ENCODE measurements at regions not wholly inside any gene's neighbourhood (a gene's known extent, or its start where the extent isn't known, plus 50 kb on each side); places are given as distances from the start of the nearest gene placed in this dataset.
A peak's percentile ranks its signal among the peaks of the same experiment; 100 is the strongest.
"Not testable (repeated sequence)": the region's sequence is repeated elsewhere in the genome, so short reads cannot be mapped to it uniquely, and the experiment has no call there.

GRCh38 chr6:167225566-167226382, 65.3 kb upstream of the UNC93A start:
- H2AK5ac ChIP-seq (ENCODE audit: low read depth, low read length): 0 out of 2 replicates have a peak overlapping the region, but pooled peaks have one; percentile 90
- H3K36me3 ChIP-seq (ENCODE audit: control insufficient read depth in 2 of 4, insufficient read depth in 4 of 4, low read length in 3 of 4); H3K14ac ChIP-seq (ENCODE audit: insufficient read length); H3K56ac ChIP-seq (replicated peaks; ENCODE audit: insufficient read length, low read depth, low read length); H3K23ac ChIP-seq (ENCODE audit: insufficient read length); H3K27ac ChIP-seq (ENCODE audit: low read depth, low read length); DNase-seq (ENCODE audit: low read depth in 1 of 2, low spot score in 2 of 2); H4K20me1 ChIP-seq (replicated peaks in 1 of 2; ENCODE audit: control insufficient read depth in 1 of 2, insufficient read depth in 2 of 2, low read length in 2 of 2); H2BK15ac ChIP-seq (ENCODE audit: low read length); H2BK12ac ChIP-seq (ENCODE audit: low read depth, low read length); H3K9me3 ChIP-seq (ENCODE audit: insufficient read depth in 2 of 2, low read depth in 1 of 2, low read length in 1 of 2); H4K8ac ChIP-seq (ENCODE audit: extremely low read depth, insufficient read depth, low read length); H3K27me3 ChIP-seq (replicated peaks in 1 of 4; ENCODE audit: control insufficient read depth in 3 of 4, extremely low read depth in 1 of 4, insufficient read depth in 3 of 4, low read length in 3 of 4); H3K79me1 ChIP-seq (ENCODE audit: low read depth, low read length); H3K9ac ChIP-seq (replicated peaks in 1 of 4; ENCODE audit: extremely low read depth in 1 of 4, low read depth in 3 of 4, low read length in 3 of 4); H3K23me2 ChIP-seq (ENCODE audit: low read depth, low read length); H2AFZ ChIP-seq (ENCODE audit: low read length): not testable (repeated sequence)
- H3K4me3 ChIP-seq (ENCODE audit: extremely low read depth in 1 of 4, insufficient read depth in 2 of 4, low read depth in 3 of 4, low read length in 4 of 4): peak overlapping the region in 2 of 4 experiments; percentile 0 to 46; a peak in 2 of 8 replicates
- ChIA-PET CTCF (ENCODE audit: partially characterized antibody) (interaction anchor here (0.9 to 3.2 kb wide), 4 partner anchors 19 to 63 kb away, joined by 3 to 15 read pairs (median 4); no protein-coding TSS in a partner anchor), POLR2A (ENCODE audit: partially characterized antibody) (interaction anchor here (0.5 to 1.9 kb wide), 2 partner anchors 21 to 23 kb away, joined by 3 to 5 read pairs; no protein-coding TSS in a partner anchor)
- TF ChIP-seq CEBPB (IDR thresholded peaks at IDR 0.05; ENCODE audit: low read depth, low read length) (peak; percentile 60; the same call in 1 of the 2 replicates), HDAC2 (IDR thresholded peaks at IDR 0.05; ENCODE audit: borderline replicate concordance in 1 of 2, low read depth in 2 of 2, low read length in 2 of 2) (peak in 1 of 2 experiments; percentile 49; a peak in 1 of 4 replicates)
- H3K18ac ChIP-seq (ENCODE audit: extremely low read depth, low read length): peak overlapping the region; percentile 91
- peak overlapping the region; percentile 70 for H2BK120ac ChIP-seq (replicated peaks; ENCODE audit: low read depth, low read length)
- peaks cover 14 to 46% of the 10 kb centered on the region in 2 experiments for H3K79me2 ChIP-seq (ENCODE audit: control insufficient read depth in 1 of 2, insufficient read depth in 2 of 2, low read length in 2 of 2)
- peak overlapping the region; percentile 24 for H4K5ac ChIP-seq (ENCODE audit: insufficient read length, low read depth, low read length)
- peak; percentile 98 for FAIRE-seq
- peaks cover 6 to 37% (median 22%) of the 10 kb centered on the region in 4 experiments for H3K4me1 ChIP-seq (replicated peaks in 1 of 4; ENCODE audit: control insufficient read depth in 3 of 4, insufficient read depth in 4 of 4, low read length in 3 of 4)
- H3K4ac ChIP-seq (replicated peaks; ENCODE audit: insufficient read length, low read depth, low read length): peak overlapping the region; percentile 73
- peak overlapping the region; percentile 94; the same call in 1 of the 2 replicates for H2BK5ac ChIP-seq (ENCODE audit: low read depth, low read length)
- WGBS, 2 experiments (ENCODE audit: extremely low coverage in 1 of 2, insufficient coverage in 1 of 2, insufficient read length in 1 of 2, insufficient replicate concordance in 2 of 2, low coverage in 1 of 2, low lambda C conversion rate in 2 of 2, missing lambda C conversion rate in 1 of 2): 7% methylated on average over 10 of the region's 13 CpGs; no CpG with 5 or more reads in 1 of the 2 experiments
- peak overlapping the region; percentile 59 for H4K91ac ChIP-seq (replicated peaks; ENCODE audit: insufficient read length, low read length)
- H2BK20ac ChIP-seq (ENCODE audit: low read length): peak overlapping the region; percentile 93; the same call in 1 of the 2 replicates
- peak overlapping the region; percentile 62 to 97 for H3K4me2 ChIP-seq (ENCODE audit: insufficient read depth in 1 of 2, low read depth in 2 of 2, low read length in 2 of 2)

Data from H1 (cell line).